NOMO-1 (cell line): ENCODE measurements at regions not wholly inside any gene's neighbourhood (a gene's known extent, or its start where the extent isn't known, plus 50 kb on each side); places are given as distances from the start of the nearest gene placed in this dataset.
A peak's percentile ranks its signal among the peaks of the same experiment; 100 is the strongest.

ENCODE experiments used
- DNase-seq, 2 experiments: peaks; one replicate each; lab custom pipeline; 2025; ENCODE audit not compliant: unreplicated experiment in 2 of 2; lab: John Stamatoyannopoulos, UW

DNA sequence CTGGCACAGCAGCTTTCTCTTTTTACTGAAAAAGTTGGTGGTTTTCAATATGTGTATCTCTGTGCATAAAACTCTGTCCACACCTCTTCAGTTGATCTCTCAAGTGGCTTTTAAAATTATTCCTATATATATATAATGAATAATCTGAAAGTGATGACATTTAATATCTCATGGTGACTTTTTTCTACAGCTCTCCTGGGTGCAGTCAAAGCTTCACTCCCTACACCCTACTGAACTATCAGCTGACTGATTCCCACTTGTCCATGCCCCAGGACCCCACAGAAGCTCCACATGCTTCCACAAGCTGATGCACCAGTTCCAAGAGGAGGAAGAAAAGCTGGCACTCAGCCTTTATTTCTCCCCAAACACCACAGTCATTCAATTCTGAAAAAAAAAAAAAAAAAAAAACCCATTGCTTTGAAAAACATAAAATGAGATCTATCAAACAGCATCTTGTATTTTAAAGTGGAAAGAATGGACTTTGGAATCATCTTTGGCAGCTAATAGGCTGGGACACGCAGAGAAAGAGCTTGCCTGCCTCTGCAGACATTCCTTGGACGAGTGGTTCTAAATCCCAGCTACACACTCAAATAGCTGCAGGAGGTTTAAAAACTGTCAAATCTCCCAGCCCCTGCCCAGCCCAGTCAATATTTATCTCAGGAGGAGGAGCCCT is 75.3 kb upstream of the GDF10 start:
- no peak for DNase-seq

- no peak for DNase-seq
Measured at GRCh38 chr10:47225219-47225927, 74.6 kb upstream of the GDF10 start.

DNA sequence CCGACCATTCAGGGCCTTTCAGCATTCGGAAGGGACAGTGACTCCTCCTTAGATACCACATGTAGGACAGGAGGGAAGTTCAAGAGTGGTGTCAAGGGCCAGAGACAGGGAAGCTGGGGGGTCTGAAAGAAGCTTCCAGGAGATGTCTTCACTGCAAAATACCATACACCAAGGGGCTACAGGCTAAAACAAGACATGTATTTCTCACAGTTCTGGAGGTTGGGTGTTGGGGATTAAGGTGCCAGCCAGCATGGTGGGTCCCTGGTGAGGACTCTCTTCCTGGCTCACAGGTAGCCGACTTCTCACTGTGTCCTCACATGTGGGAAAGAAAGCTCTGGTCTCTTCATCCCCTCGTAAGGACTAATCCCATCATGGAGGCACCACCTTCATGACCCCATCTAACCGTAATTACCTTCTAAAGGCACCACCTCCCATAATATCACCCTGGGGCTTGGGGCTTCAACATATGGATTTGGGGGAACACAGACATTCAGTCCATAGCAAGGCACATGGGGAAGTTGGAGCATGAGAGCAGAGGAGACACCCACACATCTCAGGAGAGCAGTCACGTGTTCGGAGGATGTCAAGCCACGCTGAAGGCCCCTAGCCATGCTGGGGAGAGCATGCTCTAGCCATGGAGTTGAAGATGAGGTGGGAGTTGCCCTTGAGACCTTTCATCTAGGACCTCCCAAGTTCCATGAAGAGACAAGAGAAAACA is 73.9 kb upstream of the GDF10 start:
- no peak for DNase-seq

DNA sequence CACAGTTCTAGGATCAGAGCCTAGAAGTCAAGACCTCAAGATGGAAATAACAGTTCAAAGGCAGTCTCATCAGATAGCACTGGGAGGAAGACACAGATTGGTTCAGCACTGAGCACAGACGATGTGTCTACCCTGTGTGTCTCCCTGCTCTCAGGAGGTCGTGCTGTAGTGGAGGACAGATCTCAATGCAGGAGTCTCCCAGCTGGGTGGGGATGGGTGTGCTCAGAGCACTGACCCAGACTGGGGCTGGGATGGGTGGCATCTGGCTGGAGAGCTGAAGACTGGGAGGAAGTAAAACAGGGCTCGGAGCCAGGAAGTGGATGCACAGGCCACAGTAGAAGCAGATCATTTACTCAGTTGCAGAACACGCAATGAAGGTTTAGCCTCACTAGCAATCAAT is 69.5 kb upstream of the GDF10 start:
- peak; percentile 8 to 29 for DNase-seq

- DNase-seq: no peak
Measured at GRCh38 chr10:47230957-47231356, 69.0 kb upstream of the GDF10 start.

GRCh38 chr10:47231414-47231813 is 68.6 kb upstream of the GDF10 start:
- no peak for DNase-seq

GRCh38 chr10:47233631-47234030 is 66.4 kb upstream of the GDF10 start:
- DNase-seq: no peak

DNA sequence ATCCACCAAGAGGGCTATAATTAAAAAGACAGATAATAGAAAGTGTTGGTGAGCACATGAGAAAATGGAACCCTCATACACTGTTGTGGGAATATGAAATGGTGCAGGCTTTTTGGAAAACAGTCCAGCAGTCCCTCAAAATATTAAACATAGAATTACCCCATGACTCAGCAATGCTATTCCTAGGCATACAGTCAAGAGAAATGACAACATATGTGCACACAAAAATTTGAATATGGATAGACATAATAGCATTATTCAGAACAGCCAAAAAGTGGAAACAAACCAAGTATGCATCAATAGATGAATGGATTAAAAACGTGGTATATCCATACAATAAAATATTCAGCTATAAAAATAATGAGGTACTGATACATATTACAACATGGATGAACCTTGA is 64.5 kb upstream of the GDF10 start:
- DNase-seq: no peak

- no peak for DNase-seq
Measured at GRCh38 chr10:47237316-47238260, 62.4 kb upstream of the GDF10 start.

DNA sequence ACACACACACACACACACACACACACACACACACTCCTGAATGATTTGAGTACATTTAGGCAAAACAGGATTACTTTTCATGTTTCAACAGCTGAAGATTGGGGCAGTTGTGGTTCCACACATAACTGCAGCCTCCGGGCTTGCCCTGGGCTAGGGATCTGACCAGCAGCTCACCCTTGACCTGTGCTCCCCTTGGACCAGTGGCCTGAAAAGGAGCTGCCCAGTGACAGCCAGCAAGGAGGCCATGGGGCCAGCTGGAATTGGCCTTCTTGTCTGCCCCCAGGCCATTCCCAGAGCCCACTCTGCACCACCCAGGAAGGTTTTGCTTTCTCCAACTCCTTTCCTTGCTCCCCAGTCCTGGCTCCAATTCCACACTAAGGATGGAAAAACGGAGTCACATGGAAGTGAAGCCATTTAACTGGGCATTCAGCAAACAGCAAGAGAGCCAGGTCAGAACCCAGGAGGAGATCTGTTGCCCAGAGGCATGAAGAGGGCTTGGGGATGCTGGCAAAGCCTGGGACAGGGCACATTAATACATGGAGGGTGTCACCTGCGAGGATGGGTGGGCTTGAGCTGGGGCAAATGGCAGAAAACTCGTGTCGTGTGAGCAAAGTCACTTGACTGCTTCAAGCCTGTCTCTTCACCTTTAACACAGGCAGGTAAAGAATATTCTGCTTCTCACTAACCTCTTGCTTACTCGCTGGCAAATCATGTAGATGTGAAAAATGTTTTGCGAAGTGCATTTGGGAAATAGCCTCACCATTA is 61.5 kb upstream of the GDF10 start:
- DNase-seq: no peak

- DNase-seq: no peak
Measured at GRCh38 chr10:47239211-47239610, 60.8 kb upstream of the GDF10 start.

GRCh38 chr10:47240173-47240572 is 59.8 kb upstream of the GDF10 start:
- DNase-seq: no peak

- no peak for DNase-seq
Measured at GRCh38 chr10:47241256-47241655, 58.7 kb upstream of the GDF10 start.

DNA sequence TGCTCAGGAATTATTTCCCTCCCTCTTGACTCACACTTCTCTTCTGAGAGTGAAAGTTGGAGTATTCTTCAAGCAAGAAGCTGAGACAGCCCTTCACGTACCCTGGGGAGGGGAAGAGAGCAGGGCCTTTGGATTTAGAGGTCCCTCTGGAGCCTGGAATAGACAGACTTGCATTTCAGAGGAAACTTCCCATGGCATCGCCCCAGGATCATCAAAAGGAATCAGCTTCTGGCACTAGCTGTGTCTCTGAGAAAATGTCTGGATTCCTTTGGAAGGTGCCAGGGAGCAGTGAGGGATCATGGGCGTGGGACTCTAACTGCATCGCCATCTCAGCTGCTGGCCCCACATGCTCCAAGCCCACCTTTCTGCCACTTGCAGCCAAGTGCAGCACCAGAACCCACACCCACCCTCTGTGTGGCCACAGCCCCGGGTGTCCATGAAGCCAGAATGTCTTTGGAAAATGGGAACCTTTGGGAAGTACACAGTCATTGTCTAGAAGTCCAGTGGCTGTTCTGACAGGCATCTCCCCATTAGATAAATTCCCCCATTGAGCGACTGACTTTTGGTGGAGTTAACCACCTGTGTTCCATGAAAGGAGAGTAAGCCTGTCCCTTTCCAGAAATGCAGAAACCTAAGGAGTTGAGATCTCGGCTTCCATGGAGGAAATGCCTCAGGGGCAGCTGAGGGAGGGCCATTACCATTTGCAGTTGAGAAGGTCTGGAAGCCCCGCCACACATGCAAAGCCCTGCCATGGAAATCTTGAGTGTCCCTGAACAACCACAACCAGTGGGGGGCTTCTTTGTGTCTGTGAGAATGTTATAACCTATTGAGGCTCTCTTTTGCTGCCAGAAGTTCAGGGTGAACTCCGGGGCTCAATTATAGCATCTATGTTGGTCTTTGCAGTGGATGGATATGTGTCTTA is 57.8 kb upstream of the GDF10 start:
- DNase-seq: no peak

DNA sequence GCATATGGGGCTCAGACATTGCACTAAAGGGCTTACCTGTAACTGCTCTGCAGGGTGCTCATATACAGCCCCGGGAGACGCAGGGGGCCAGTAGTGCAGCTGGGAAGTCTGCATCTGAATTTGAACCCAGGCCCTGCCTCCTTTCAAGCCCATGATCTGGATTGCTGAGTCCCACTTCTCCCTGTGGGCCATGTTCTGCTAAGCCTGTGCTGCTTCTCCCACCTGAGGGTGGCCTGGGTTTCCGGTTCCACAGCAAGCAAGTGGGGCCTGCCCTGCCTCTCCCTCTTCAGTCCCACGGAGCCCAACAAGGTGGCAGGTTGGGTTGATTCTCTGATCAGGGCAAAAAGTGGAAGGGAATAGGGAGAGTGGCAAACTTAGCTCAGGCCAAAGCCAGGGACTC is 56.6 kb upstream of the GDF10 start:
- no peak for DNase-seq

DNA sequence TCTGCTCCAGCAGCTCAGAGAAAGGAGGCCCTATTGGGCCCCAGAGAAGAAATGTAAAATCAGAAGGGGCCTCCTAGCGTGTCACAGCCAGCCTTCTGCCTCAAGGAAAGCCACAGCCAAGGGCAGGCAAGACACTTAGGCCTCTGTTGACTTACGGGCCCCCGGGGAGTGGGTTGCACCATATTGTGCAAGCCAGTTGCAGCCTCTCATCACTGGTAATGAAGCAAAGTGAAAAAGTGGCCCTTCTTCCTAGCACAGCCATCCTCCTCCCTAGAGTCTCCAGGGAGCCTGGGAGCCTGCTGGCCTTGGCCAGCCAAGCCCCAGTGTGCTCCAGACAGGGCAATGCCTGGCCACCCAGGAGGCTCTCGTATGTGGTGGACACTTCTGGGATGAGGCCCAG is 56.2 kb upstream of the GDF10 start:
- DNase-seq: peak; percentile 81 to 87

GRCh38 chr10:47244560-47245500 is 55.2 kb upstream of the GDF10 start:
- DNase-seq: no peak

- DNase-seq: no peak
Measured at GRCh38 chr10:47245731-47246350, 54.2 kb upstream of the GDF10 start.
